GM12878 (cell line): ENCODE measurements at regions not wholly inside any gene's neighbourhood (a gene's known extent, or its start where the extent isn't known, plus 50 kb on each side); places are given as distances from the start of the nearest gene placed in this dataset. TPM values are rescaled to one million over a fixed set of nuclear protein-coding genes. Genes with fewer than 3 reads are reported as not detected.

Source experiments
- small RNA-seq: library from RNA; depleted of rRNA; stranded (forward); fragments of <200 nt; gene quantifications from one replicate; pipeline ENCODE3, GENCODE V24; 2014

Small RNA genes in the stretch of these regions (small RNA-seq; reads per million reads assigned to genes)
- gene AC140063.1 (not detected), gene RNA5SP376 (not detected)
